Neuronal stem cell (in vitro differentiated cells): ENCODE measurements at regions not wholly inside any gene's neighbourhood (a gene's known extent, or its start where the extent isn't known, plus 50 kb on each side); places are given as distances from the start of the nearest gene placed in this dataset.

Experiments
- DNase-seq: peaks from one replicate; pipeline ENCODE4 v3.0.0-alpha.2; 2013; ENCODE audit warnings: low spot score
- H2AFZ ChIP-seq: one replicate; pipeline ENCODE4 v1.6.1; 2013; ENCODE audit warnings: mild to moderate bottlenecking, low read length, inconsistent platforms
- H2AK5ac ChIP-seq: 2 replicates; pipeline ENCODE4 v1.6.1; 2013; ENCODE audit warnings: low read depth, mild to moderate bottlenecking, inconsistent platforms, low read length, moderate library complexity, mixed read lengths
- H2BK120ac ChIP-seq: 2 replicates; pipeline ENCODE4 v1.6.1; 2013; ENCODE audit warnings: low read depth, mild to moderate bottlenecking, inconsistent platforms, low read length, moderate library complexity, mixed read lengths
- H2BK12ac ChIP-seq: one replicate; pipeline ENCODE4 v1.6.1; 2013; ENCODE audit warnings: low read length, inconsistent platforms
- H2BK15ac ChIP-seq: 2 replicates; pipeline ENCODE4 v1.6.1; 2013; ENCODE audit warnings: mild to moderate bottlenecking, low read length, inconsistent platforms, mixed read lengths
- H2BK5ac ChIP-seq: one replicate; pipeline ENCODE4 v1.6.1; 2013; ENCODE audit warnings: inconsistent platforms, mild to moderate bottlenecking, low read length, moderate library complexity
- H3K14ac ChIP-seq: one replicate; pipeline ENCODE4 v1.6.1; 2013; ENCODE audit warnings: low read length, inconsistent platforms
- H3K18ac ChIP-seq: 2 replicates; pipeline ENCODE4 v1.6.1; 2013; ENCODE audit warnings: low read length, inconsistent platforms
- H3K23ac ChIP-seq: 2 replicates; pipeline ENCODE4 v1.6.1; 2013; ENCODE audit warnings: low read depth, mild to moderate bottlenecking, mixed read lengths, low read length, inconsistent platforms; ENCODE audit not compliant: poor library complexity
- H3K27ac ChIP-seq: replicated peaks from 3 replicates; pipeline ENCODE4 v1.5.1; 2013; ENCODE audit warnings: low read length, inconsistent platforms
- H3K27me3 ChIP-seq, 3 experiments: 2 replicates each; pipeline ENCODE4 v1.6.1; 2013; ENCODE audit warnings: low read length in 3 of 3, mild to moderate bottlenecking in 2 of 3, inconsistent platforms in 1 of 3, low read depth in 1 of 3, mixed read lengths in 1 of 3, moderate library complexity in 1 of 3; ENCODE audit not compliant: control insufficient read depth in 3 of 3, insufficient read depth in 3 of 3
- H3K36me3 ChIP-seq, 2 donors: replicated peaks in 1 of 2; 2 replicates each; pipeline ENCODE4 v1.6.1; 2013; ENCODE audit warnings: low read length in 2 of 2; ENCODE audit not compliant: control insufficient read depth in 2 of 2, insufficient read depth in 2 of 2
- H3K4ac ChIP-seq: 2 replicates; pipeline ENCODE4 v1.6.1; 2013; ENCODE audit warnings: inconsistent platforms, mild to moderate bottlenecking, low read length, moderate library complexity
- H3K4me1 ChIP-seq, 2 donors: 1 replicate in 1 of 2; 2 replicates in 1 of 2; pipeline ENCODE4 v1.6.1; 2013; ENCODE audit warnings: low read length in 2 of 2, low read depth in 1 of 2; ENCODE audit not compliant: control insufficient read depth in 2 of 2, insufficient read depth in 1 of 2
- H3K4me2 ChIP-seq: one replicate; pipeline ENCODE4 v1.6.1; 2013; ENCODE audit warnings: mild to moderate bottlenecking, low read length, inconsistent platforms; ENCODE audit not compliant: insufficient read depth, poor library complexity, severe bottlenecking
- H3K4me3 ChIP-seq, 2 donors: 2 replicates each; pipeline ENCODE4 v1.5.1; 2013; ENCODE audit warnings: low read length in 2 of 2, mild to moderate bottlenecking in 2 of 2, inconsistent platforms in 1 of 2, moderate library complexity in 1 of 2
- H3K79me1 ChIP-seq: one replicate; pipeline ENCODE4 v1.6.1; 2013; ENCODE audit warnings: low read depth, mild to moderate bottlenecking, inconsistent platforms, low read length, moderate library complexity
- H3K9ac ChIP-seq: one replicate; pipeline ENCODE4 v1.6.1; 2013; ENCODE audit warnings: mild to moderate bottlenecking, low read depth, low read length, inconsistent platforms; ENCODE audit not compliant: poor library complexity
- H3K9me3 ChIP-seq, 2 donors: replicated peaks in 1 of 2; 2 replicates each; pipeline versions ENCODE3 to v1.6.1; 2013; ENCODE audit warnings: low read length in 2 of 2, mild to moderate bottlenecking in 2 of 2, inconsistent platforms in 1 of 2, low read depth in 1 of 2, mixed read lengths in 1 of 2, moderate library complexity in 1 of 2; ENCODE audit not compliant: control insufficient read depth in 2 of 2, insufficient read depth in 1 of 2
- H4K8ac ChIP-seq: one replicate; pipeline ENCODE4 v1.6.1; 2013; ENCODE audit warnings: low read depth, mild to moderate bottlenecking, inconsistent platforms, low read length, moderate library complexity
- H4K91ac ChIP-seq: one replicate; pipeline ENCODE4 v1.6.1; 2013; ENCODE audit warnings: low read length, low read depth, mild to moderate bottlenecking, inconsistent platforms; ENCODE audit not compliant: poor library complexity
- WGBS, 2 donors: extraction: QIAGEN DNeasy Blood & Tissue Kit; methylation state at CpG; one replicate each; pipeline ENCODE4 v1.1.7; 2013; ENCODE audit warnings: missing lambda C conversion rate in 2 of 2, mixed read lengths in 1 of 2; ENCODE audit not compliant: insufficient read length in 2 of 2, insufficient replicate concordance in 1 of 2; ENCODE audit errors: extremely low coverage in 2 of 2; 5-methylcytosine and 5-hydroxymethylcytosine counted together

DNA sequence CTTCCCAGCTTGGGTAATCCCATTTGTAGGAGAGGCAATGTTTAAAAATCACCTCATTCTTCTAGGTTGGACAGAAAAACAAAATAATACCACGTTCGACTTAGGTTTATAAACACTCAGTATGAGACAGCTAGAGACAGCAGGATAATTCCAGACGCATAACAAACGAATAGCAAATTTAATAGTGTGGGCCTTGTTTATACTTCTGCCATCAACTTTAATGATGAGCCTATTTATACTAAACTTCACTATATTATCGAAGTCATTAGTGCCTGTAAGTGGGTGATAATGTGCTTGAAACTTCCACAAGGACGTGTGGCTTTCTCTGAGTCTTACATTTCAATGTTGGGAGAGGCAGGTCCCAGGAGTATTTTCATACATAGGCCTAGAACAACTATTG, 255.7 kb upstream of the PPARGC1A start:
- H3K4me3 ChIP-seq = no peak overlapping the region
- H3K14ac ChIP-seq = no peak overlapping the region
- H3K23ac ChIP-seq = no peak overlapping the region
- H4K91ac ChIP-seq = no peak overlapping the region
- no peak for DNase-seq
- H3K18ac ChIP-seq = no peak overlapping the region
- no peak overlapping the region for H3K27ac ChIP-seq
- peaks cover 0 to 6% of the 10 kb centered on the region in 2 donors for H3K4me1 ChIP-seq
- no peak overlapping the region for H4K8ac ChIP-seq
- H3K4ac ChIP-seq = no peak overlapping the region
- H3K27me3 ChIP-seq = peaks cover 0 to 5% (median 0%) of the 10 kb centered on the region in 3 experiments
- no peak overlapping the region for H2AFZ ChIP-seq
- no peaks in the 10 kb centered on the region for H3K9me3 ChIP-seq
- H2BK5ac ChIP-seq = no peak overlapping the region
- H3K9ac ChIP-seq = no peak overlapping the region
- H2BK15ac ChIP-seq = no peak overlapping the region
- no CpG with 5 or more reads among the region's 6 CpGs for WGBS, 2 donors
- no peak overlapping the region for H2BK120ac ChIP-seq
- no peaks in the 10 kb centered on the region for H3K79me1 ChIP-seq
- H3K36me3 ChIP-seq = no peaks in the 10 kb centered on the region
- no peak overlapping the region for H2BK12ac ChIP-seq
- H2AK5ac ChIP-seq = no peak overlapping the region
- H3K4me2 ChIP-seq = no peak overlapping the region

GRCh38 chr4:24144381-24144780, 254.5 kb upstream of the PPARGC1A start:
- H3K4me3 ChIP-seq = no peak overlapping the region
- H3K23ac ChIP-seq = no peak overlapping the region
- no peaks in the 10 kb centered on the region for H3K36me3 ChIP-seq
- H2AK5ac ChIP-seq = no peak overlapping the region
- no CpG with 5 or more reads among the region's 5 CpGs for WGBS, 2 donors
- H3K9ac ChIP-seq = no peak overlapping the region
- no peaks in the 10 kb centered on the region for H3K9me3 ChIP-seq
- DNase-seq = no peak
- H3K4ac ChIP-seq = no peak overlapping the region
- no peak overlapping the region for H3K27ac ChIP-seq
- H2BK120ac ChIP-seq = no peak overlapping the region
- H4K91ac ChIP-seq = no peak overlapping the region
- no peak overlapping the region for H2BK5ac ChIP-seq
- no peak overlapping the region for H2BK12ac ChIP-seq
- no peaks in the 10 kb centered on the region for H3K27me3 ChIP-seq
- no peaks in the 10 kb centered on the region for H3K79me1 ChIP-seq
- no peak overlapping the region for H3K18ac ChIP-seq
- no peak overlapping the region for H3K4me2 ChIP-seq
- peaks cover 0 to 14% of the 10 kb centered on the region in 2 donors for H3K4me1 ChIP-seq
- H4K8ac ChIP-seq = no peak overlapping the region
- no peak overlapping the region for H2BK15ac ChIP-seq
- no peak overlapping the region for H2AFZ ChIP-seq
- no peak overlapping the region for H3K14ac ChIP-seq

DNA sequence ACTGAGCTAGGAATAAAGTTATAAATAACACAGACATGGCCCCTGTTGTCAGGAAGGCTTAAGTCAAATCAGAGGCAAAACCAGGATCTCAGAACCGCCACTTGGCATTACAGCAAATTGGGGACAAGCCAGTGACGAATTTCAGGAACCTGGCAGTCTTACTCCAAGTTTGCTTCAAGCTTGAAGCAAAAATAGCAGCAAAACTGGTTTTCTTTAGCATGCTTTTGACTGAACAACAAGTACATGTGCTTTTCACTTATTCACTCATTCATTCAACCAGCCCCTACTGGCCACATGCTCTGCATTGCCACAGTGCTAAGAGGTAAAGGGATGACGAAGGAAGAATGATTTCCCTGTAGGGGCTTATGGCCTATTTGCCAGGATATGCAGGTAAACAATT, 253.9 kb upstream of the PPARGC1A start:
- H3K9ac ChIP-seq = no peak overlapping the region
- H3K14ac ChIP-seq = no peak overlapping the region
- H4K91ac ChIP-seq = no peak overlapping the region
- H3K4me2 ChIP-seq = no peak overlapping the region
- no peaks in the 10 kb centered on the region for H3K27me3 ChIP-seq
- DNase-seq = no peak
- H3K4ac ChIP-seq = no peak overlapping the region
- no CpG with 5 or more reads among the region's 3 CpGs for WGBS, 2 donors
- H2AK5ac ChIP-seq = no peak overlapping the region
- no peak overlapping the region for H4K8ac ChIP-seq
- H3K27ac ChIP-seq = no peak overlapping the region
- H3K36me3 ChIP-seq = no peaks in the 10 kb centered on the region
- no peak overlapping the region for H2AFZ ChIP-seq
- H2BK12ac ChIP-seq = no peak overlapping the region
- no peak overlapping the region for H3K23ac ChIP-seq
- H3K9me3 ChIP-seq = no peaks in the 10 kb centered on the region
- H2BK5ac ChIP-seq = no peak overlapping the region
- H3K4me3 ChIP-seq = no peak overlapping the region
- H3K4me1 ChIP-seq = peaks cover 0 to 15% of the 10 kb centered on the region in 2 donors
- no peak overlapping the region for H2BK120ac ChIP-seq
- H2BK15ac ChIP-seq = no peak overlapping the region
- no peak overlapping the region for H3K18ac ChIP-seq
- no peaks in the 10 kb centered on the region for H3K79me1 ChIP-seq

DNA sequence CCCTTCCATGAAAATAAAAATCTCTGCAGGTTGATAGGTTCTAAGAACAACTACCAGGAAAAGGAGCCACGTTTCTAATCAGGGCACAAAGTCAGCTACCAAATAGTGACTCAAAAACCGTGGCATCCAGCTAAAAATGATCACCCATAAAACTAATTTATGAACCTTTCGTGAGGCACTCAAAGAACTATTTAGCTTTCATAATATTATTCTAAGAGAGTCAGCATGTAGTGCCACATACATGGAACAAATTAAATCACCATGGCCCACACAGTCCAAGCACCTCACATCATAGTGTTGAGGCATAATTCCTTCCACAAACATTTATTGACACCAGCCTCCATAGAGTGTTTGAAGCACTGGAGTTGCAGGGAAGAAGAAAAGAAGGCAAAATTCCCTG, 252.0 kb upstream of the PPARGC1A start:
- Histone ChIP-seq H2BK15ac (no peak overlapping the region), H3K9ac (no peak overlapping the region), H3K23ac (no peak overlapping the region), H3K18ac (no peak overlapping the region), H3K27ac (no peak overlapping the region), H2BK120ac (no peak overlapping the region), H3K14ac (no peak overlapping the region), H3K79me1 (no peaks in the 10 kb centered on the region), H2BK12ac (no peak overlapping the region), H3K9me3 (no peaks in the 10 kb centered on the region), H3K4ac (no peak overlapping the region), H4K8ac (no peak overlapping the region), H3K27me3 (no peaks in the 10 kb centered on the region), H2AK5ac (no peak overlapping the region), H3K36me3 (no peaks in the 10 kb centered on the region), H3K4me3 (no peak overlapping the region), H3K4me1 (peaks cover 0 to 16% of the 10 kb centered on the region in 2 donors), H4K91ac (no peak overlapping the region), H3K4me2 (no peak overlapping the region), H2AFZ (no peak overlapping the region), H2BK5ac (no peak overlapping the region)
- no peak for DNase-seq
- no CpG with 5 or more reads among the region's 3 CpGs for whole genome bisulfite sequencing, 2 donors
